GM12878 (cell line): ENCODE measurements at regions not wholly inside any gene's neighbourhood (a gene's known extent, or its start where the extent isn't known, plus 50 kb on each side); places are given as distances from the start of the nearest gene placed in this dataset.
"Not testable (repeated sequence)": the region's sequence is repeated elsewhere in the genome, so short reads cannot be mapped to it uniquely, and the experiment has no call there.

ENCODE experiments used
- ATAC-seq: fragments of 200-7000 bp; cut with Tn5 transposase; 3 replicates; pipeline ENCODE4 v1.9.1; 2020; ENCODE audit warnings: mild to moderate bottlenecking, moderate library complexity
- BruUV-seq: library from RNA; stranded (reverse); fragments of 400-500 nt; replicated peaks from 2 replicates; lab custom pipeline; 2021; lab: Mats Ljungman, UMichigan
- CTCF ChIA-PET: fragments of 300-600 bp; sonication (Branson Sonifier 250); formaldehyde crosslinking; extraction: SDS; loops from one replicate; lab custom pipeline; 2021; ENCODE audit warnings: inconsistent platforms; lab: Yijun Ruan, JAX
- POLR2A ChIA-PET: fragments of 350-600 bp; formaldehyde crosslinking; extraction: SDS; loops from one replicate; lab custom pipeline; 2021; ENCODE audit warnings: inconsistent platforms; lab: Charles Lee
- RAD21 ChIA-PET: fragments of 300-600 bp; sonication (Branson Sonifier 250); formaldehyde crosslinking; loops from one replicate; lab custom pipeline; 2023; ENCODE audit warnings: antibody characterized with exemption; ENCODE audit not compliant: unreplicated experiment; lab: Charles Lee
- SMC1A ChIA-PET: fragments of 300-600 bp; sonication (Branson Sonifier 250); formaldehyde crosslinking; loops from one replicate; lab custom pipeline; 2023; ENCODE audit not compliant: unreplicated experiment, uncharacterized antibody; lab: Charles Lee
- DNase-seq: peaks from one replicate; pipeline ENCODE4 v3.0.0-alpha.2; 2011; ENCODE audit warnings: low read depth, low spot score
- FAIRE-seq: peaks from 3 replicates; lab custom pipeline; 2011; peaks lifted over from hg19 to GRCh38; lab: Jason Lieb, UNC
- H2AFZ ChIP-seq: 2 replicates; pipeline ENCODE4 v1.6.0; 2011; ENCODE audit warnings: low read depth, low read length, control low read depth; ENCODE audit not compliant: control insufficient read depth
- H3K27ac ChIP-seq: 2 replicates; pipeline ENCODE4 v1.5.1; 2011; ENCODE audit warnings: control low read depth; ENCODE audit not compliant: control insufficient read depth, insufficient read depth
- H3K27me3 ChIP-seq, 2 experiments: replicated peaks in 1 of 2; 2 replicates each; pipeline versions ENCODE4 v1.6.0 to v1.6.1; 2011; ENCODE audit warnings: low read length in 1 of 2; ENCODE audit not compliant: control insufficient read depth in 2 of 2, insufficient read depth in 2 of 2
- H3K36me3 ChIP-seq, 2 experiments: 2 replicates each; pipeline ENCODE4 v1.5.1; 2011; ENCODE audit warnings: low read length in 1 of 2; ENCODE audit not compliant: control insufficient read depth in 2 of 2, insufficient read depth in 2 of 2
- H3K4me1 ChIP-seq: 2 replicates; pipeline ENCODE4 v1.6.1; 2011; ENCODE audit warnings: mild to moderate bottlenecking, low read length, moderate library complexity, mixed read lengths; ENCODE audit not compliant: control insufficient read depth, insufficient read depth
- H3K4me2 ChIP-seq: 2 replicates; pipeline ENCODE4 v1.6.0; 2011; ENCODE audit warnings: control low read depth; ENCODE audit not compliant: control insufficient read depth, insufficient read depth
- H3K4me3 ChIP-seq: fragments of 200-600 bp; sonication (generic); 2 replicates; pipeline ENCODE4 v1.5.1; 2016
- H3K79me2 ChIP-seq: 2 replicates; pipeline ENCODE4 v1.6.0; 2011; ENCODE audit warnings: low read length; ENCODE audit not compliant: control insufficient read depth, insufficient read depth
- H3K9ac ChIP-seq: 2 replicates; pipeline ENCODE4 v1.8.0; 2011; ENCODE audit warnings: low read length, control low read depth, mixed read lengths; ENCODE audit not compliant: control insufficient read depth, insufficient read depth
- H3K9me3 ChIP-seq: replicated peaks from 3 replicates; pipeline ENCODE4 v1.5.1; 2011; ENCODE audit warnings: mild to moderate bottlenecking, low read length; ENCODE audit not compliant: control insufficient read depth, insufficient read depth
- H4K20me1 ChIP-seq: 2 replicates; pipeline ENCODE4 v1.6.0; 2011; ENCODE audit not compliant: control insufficient read depth, insufficient read depth
- NRF1 ChIP-seq: conservative IDR thresholded peaks from 2 replicates; pipeline ENCODE4 v1.6.1; 2011; ENCODE audit warnings: mild to moderate bottlenecking, low read depth, low read length, improper control_type of control experiment
- ZBTB40 ChIP-seq: fragments of 450-650 bp; IDR thresholded peaks from 2 replicates; pipeline ENCODE4 v1.6.1; 2016; ENCODE audit warnings: mild to moderate bottlenecking, moderate library complexity, borderline replicate concordance
- WGBS: methylation state at CpG from one replicate; pipeline ENCODE4 v1.1.6; 2016; ENCODE audit warnings: low lambda C conversion rate; ENCODE audit not compliant: insufficient replicate concordance, insufficient coverage; ENCODE audit errors: missing lambda C conversion rate; 5-methylcytosine and 5-hydroxymethylcytosine counted together
- in situ Hi-C: fragments of 300-500 bp; cut with MboI; formaldehyde crosslinking; loops from 9 replicates; pipeline ENCODE4 v1.14.3; 2018; ENCODE audit warnings: mixed read lengths
- intact Hi-C: fragments of 100-400 bp; cut with micrococcal nuclease; formaldehyde crosslinking; loops from one replicate; pipeline ENCODE4 v1.14.2; 2022; ENCODE audit not compliant: unreplicated experiment

- in situ Hi-C loops (no loop called here), intact Hi-C loops (no loop called here)
- RAD21 ChIA-PET = no interaction called here
- SMC1A ChIA-PET = interaction anchor here (0.8 kb wide), 1 partner anchor 11 kb away, joined by 3 read pairs; no protein-coding TSS in a partner anchor
- Histone ChIP-seq H2AFZ (no peak overlapping the region), H4K20me1 (no peaks in the 10 kb centered on the region), H3K4me2 (no peak overlapping the region), H3K9me3 (no peaks in the 10 kb centered on the region), H3K27ac (no peak overlapping the region), H3K9ac (no peak overlapping the region), H3K36me3 (no peaks in the 10 kb centered on the region), H3K4me3 (no peak overlapping the region), H3K79me2 (no peaks in the 10 kb centered on the region), H3K27me3 (no peaks in the 10 kb centered on the region), H3K4me1 (no peaks in the 10 kb centered on the region)
- CTCF ChIA-PET = no interaction called here
- no peak for TF ChIP-seq NRF1
- no peak for TF ChIP-seq ZBTB40
- WGBS = 0% methylated on average over 2 of the region's 2 CpGs
- ATAC-seq = no peak
- no peak for FAIRE-seq
- BruUV-seq = no TSS peak
- POLR2A ChIA-PET = no interaction called here
- DNase-seq = no peak
These were observed 261.4 kb upstream of the MME start for GRCh38 chr3:154818676-154819255.

- 25% methylated on average over 5 of the region's 5 CpGs for WGBS
- in situ Hi-C loops, RAD21 ChIA-PET, intact Hi-C loops, FAIRE-seq, H4K20me1 ChIP-seq, H3K79me2 ChIP-seq, H3K36me3 ChIP-seq, BruUV-seq, POLR2A ChIA-PET, H3K4me1 ChIP-seq, H3K9ac ChIP-seq, H3K4me3 ChIP-seq, H3K4me2 ChIP-seq, ATAC-seq, H2AFZ ChIP-seq, H3K27me3 ChIP-seq, H3K9me3 ChIP-seq, CTCF ChIA-PET, SMC1A ChIA-PET, H3K27ac ChIP-seq, DNase-seq: not testable (repeated sequence)
These were observed 270.1 kb upstream of the MME start for GRCh38 chr3:154810017-154810416.
